ENCODE measurements at regions not wholly inside any gene's neighbourhood (a gene's known extent, or its start where the extent isn't known, plus 50 kb on each side); places are given as distances from the start of the nearest gene placed in this dataset.

DNA sequence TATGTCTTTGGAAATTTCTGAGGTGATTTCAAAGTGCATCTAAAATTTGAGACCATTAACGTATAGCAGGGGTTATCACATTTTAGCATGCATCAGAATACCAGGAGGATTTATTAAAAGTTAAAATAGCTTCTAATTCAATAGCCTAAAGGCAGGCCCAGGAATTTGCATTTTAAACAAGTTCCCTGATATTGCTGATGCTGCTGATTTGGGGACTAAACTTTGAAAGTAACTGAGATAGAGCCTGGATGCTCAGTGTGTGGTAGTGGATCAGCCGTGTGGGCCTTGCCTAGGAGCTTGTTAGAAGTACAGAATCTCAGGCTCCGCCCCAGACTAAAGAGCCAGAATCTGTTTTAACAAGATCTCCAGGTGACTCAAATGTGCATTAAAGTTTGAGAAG lies 375.0 kb upstream of the FBXO33 start:
- Histone ChIP-seq H3K27ac (ENCODE audit: low read length) (no peak overlapping the region), H3K4me3 (ENCODE audit: low read depth in 2 of 2, low read length in 2 of 2) (no peak overlapping the region), H3K4me1 (ENCODE audit: control insufficient read depth, insufficient read depth, low read length) (no peaks in the 10 kb centered on the region), H3K27me3 (ENCODE audit: control insufficient read depth, insufficient read depth, low read length) (no peaks in the 10 kb centered on the region), H3K36me3 (ENCODE audit: control insufficient read depth, insufficient read depth, low read length) (no peaks in the 10 kb centered on the region), H3K9me3 (ENCODE audit: control insufficient read depth, insufficient read depth, low read depth, low read length) (no peaks in the 10 kb centered on the region)
- intact Hi-C loops (cut with micrococcal nuclease; ENCODE audit: unreplicated experiment) (no loop called here), in situ Hi-C loops (cut with HindIII; ENCODE audit: low pct_unique_long_range_greater_than_20kb, low sequenced_read_pairs) (no loop called here)
- ChIA-PET CTCF (no interaction called here), POLR2A (no interaction called here)
- no peak for DNase-seq (ENCODE audit: low read depth, low spot score)
- BruUV-seq (replicated peaks) = no TSS peak
- no peak for ATAC-seq
- no peak for TF ChIP-seq SIN3A (IDR thresholded peaks at IDR 0.05; ENCODE audit: borderline replicate concordance, insufficient read depth, low read depth, low read length)
- no peak for TF ChIP-seq CTCF (IDR thresholded peaks at IDR 0.05)
- TF ChIP-seq TCF7L2 (IDR thresholded peaks at IDR 0.05; ENCODE audit: low read depth, low read length) = no peak
- no peak for TF ChIP-seq POLR2AphosphoS5 (IDR thresholded peaks at IDR 0.05; ENCODE audit: low read depth, low read length)
- TF ChIP-seq REST (IDR thresholded peaks at IDR 0.05; ENCODE audit: insufficient read depth in 1 of 2, low read depth in 2 of 2, low read length in 1 of 2) = no peak

GRCh38 chr14:39784461-39784860 lies 352.2 kb upstream of the FBXO33 start:
- ATAC-seq (no peak), DNase-seq (ENCODE audit: low read depth, low spot score) (no peak)
- Histone ChIP-seq H3K4me3 (ENCODE audit: low read depth in 2 of 2, low read length in 2 of 2) (no peak overlapping the region), H3K27me3 (ENCODE audit: control insufficient read depth, insufficient read depth, low read length) (no peaks in the 10 kb centered on the region), H3K4me1 (ENCODE audit: control insufficient read depth, insufficient read depth, low read length) (no peaks in the 10 kb centered on the region), H3K36me3 (ENCODE audit: control insufficient read depth, insufficient read depth, low read length) (no peaks in the 10 kb centered on the region), H3K27ac (ENCODE audit: low read length) (no peak overlapping the region), H3K9me3 (ENCODE audit: control insufficient read depth, insufficient read depth, low read depth, low read length) (no peaks in the 10 kb centered on the region)
- intact Hi-C loops (cut with micrococcal nuclease; ENCODE audit: unreplicated experiment) = no loop called here
- in situ Hi-C loops (cut with HindIII; ENCODE audit: low pct_unique_long_range_greater_than_20kb, low sequenced_read_pairs) = no loop called here
- TF ChIP-seq CTCF (IDR thresholded peaks at IDR 0.05) (no peak), TCF7L2 (IDR thresholded peaks at IDR 0.05; ENCODE audit: low read depth, low read length) (no peak), REST (IDR thresholded peaks at IDR 0.05; ENCODE audit: insufficient read depth in 1 of 2, low read depth in 2 of 2, low read length in 1 of 2) (no peak), POLR2AphosphoS5 (IDR thresholded peaks at IDR 0.05; ENCODE audit: low read depth, low read length) (no peak)
- POLR2A ChIA-PET = no interaction called here
- CTCF ChIA-PET = no interaction called here
- BruUV-seq (replicated peaks) = no TSS peak

All from Panc1 (cell line).